T1000 (cell line): ENCODE measurements at regions not wholly inside any gene's neighbourhood (a gene's known extent, or its start where the extent isn't known, plus 50 kb on each side); places are given as distances from the start of the nearest gene placed in this dataset.

Experiments used
- DNase-seq: peaks from one replicate; lab custom pipeline; 2025; ENCODE audit warnings: mixed read lengths; lab: John Stamatoyannopoulos, UW

DNA sequence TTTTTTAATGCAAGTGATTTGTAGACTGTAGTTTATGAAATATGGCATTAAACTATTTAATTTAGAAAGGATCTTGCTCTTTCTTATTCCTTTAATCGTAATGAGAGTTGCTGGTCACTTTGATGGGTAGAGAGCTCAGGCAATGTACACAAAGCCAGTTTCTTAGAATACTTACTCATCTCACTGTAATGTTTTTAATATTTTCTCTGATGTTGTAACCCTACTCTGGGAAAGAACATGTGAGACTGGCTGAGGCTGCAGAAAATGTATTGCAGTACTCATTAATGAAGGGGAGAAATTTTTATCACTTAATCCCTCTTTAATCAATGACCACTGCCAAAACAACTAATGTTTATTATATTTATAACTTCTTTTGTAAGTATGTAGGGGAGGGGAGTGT, 479.4 kb upstream of the KCNMB2 start:
- no peak for DNase-seq

DNA sequence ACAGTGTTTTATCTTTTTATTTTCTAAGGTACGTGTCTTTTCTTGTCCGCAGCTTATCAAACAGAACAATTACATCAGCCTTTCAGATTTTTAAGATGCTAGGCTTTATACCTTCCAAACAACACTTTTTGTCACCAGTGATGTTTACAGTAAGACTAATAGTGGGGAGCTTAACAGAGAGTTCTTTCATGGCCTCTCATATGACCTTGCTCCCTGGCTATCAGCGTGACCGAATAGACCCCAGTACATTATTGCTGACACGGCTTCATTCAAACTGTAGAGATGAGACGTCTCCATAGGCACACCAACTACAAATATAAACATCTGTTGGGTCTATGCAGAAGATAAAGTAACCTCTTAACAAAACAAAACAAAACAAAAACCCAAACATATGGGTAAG, 477.6 kb upstream of the KCNMB2 start:
- no peak for DNase-seq

- no peak for DNase-seq
Observed at GRCh38 chr3:178059119-178059518, 477.1 kb upstream of the KCNMB2 start.

- no peak for DNase-seq
Observed at GRCh38 chr3:178059836-178060235, 476.4 kb upstream of the KCNMB2 start.

- no peak for DNase-seq
Observed at GRCh38 chr3:178060407-178060806, 475.8 kb upstream of the KCNMB2 start.

DNA sequence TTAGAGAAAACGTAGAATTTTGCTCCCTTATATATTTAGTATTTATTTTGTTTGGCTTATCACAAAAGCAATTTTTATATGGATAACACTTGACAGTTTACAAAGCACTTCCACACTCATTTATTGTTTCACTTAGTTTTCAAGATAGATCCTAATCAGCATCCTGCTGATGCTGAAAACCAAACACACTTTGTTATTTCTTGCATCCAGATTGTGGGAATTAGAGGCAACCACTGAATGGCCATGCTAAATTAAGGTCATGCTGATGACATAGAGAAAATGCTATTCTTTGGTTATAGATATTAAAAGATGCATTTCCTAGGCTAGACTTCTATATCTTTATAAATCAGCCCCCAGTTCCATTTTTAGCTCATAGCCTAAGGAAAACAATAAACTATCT, 474.1 kb upstream of the KCNMB2 start:
- DNase-seq, result no peak

- no peak for DNase-seq
Observed at GRCh38 chr3:178063461-178063860, 472.8 kb upstream of the KCNMB2 start.

GRCh38 chr3:178067721-178068120, 468.5 kb upstream of the KCNMB2 start:
- DNase-seq, result no peak

GRCh38 chr3:178072391-178073305, 463.6 kb upstream of the KCNMB2 start:
- no peak for DNase-seq

DNA sequence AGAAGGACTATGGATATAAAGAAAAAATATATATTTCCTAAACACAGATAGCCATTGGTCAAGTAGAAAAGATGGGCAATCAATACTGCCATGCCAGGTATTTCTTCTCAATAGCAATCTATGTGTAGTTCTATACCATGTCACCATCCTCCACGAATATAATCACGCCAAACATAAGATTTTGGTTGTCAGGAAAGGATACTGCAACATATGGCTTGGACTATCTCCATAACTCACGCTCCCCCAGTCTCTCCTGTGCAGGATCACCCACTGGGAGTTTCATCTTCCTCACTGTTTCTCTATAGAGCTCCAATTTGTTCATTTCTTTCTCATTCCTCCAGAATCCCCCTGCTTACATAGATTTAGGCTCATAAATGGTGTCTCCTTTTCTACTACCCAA, 462.9 kb upstream of the KCNMB2 start:
- DNase-seq, result no peak

DNA sequence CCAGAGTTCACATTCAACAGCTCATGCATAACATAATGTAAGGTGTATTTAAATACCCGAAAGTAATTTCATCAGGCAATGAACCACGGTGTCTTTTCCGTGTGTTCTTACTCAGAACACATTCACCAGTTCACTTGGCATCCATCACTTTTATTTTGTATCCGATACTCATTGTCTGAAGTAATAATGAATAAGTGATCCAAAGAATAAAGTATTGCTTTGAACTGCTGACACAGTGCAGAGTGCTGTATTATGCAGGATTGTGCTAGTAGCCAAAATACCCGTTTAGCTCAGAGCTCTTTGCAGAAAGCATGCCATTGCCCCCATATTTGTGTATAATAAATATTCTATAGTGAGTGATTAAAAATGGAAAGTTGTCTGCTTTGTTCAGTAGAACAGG, 460.9 kb upstream of the KCNMB2 start:
- no peak for DNase-seq

- no peak for DNase-seq
Observed at GRCh38 chr3:178078953-178079352, 457.3 kb upstream of the KCNMB2 start.

DNA sequence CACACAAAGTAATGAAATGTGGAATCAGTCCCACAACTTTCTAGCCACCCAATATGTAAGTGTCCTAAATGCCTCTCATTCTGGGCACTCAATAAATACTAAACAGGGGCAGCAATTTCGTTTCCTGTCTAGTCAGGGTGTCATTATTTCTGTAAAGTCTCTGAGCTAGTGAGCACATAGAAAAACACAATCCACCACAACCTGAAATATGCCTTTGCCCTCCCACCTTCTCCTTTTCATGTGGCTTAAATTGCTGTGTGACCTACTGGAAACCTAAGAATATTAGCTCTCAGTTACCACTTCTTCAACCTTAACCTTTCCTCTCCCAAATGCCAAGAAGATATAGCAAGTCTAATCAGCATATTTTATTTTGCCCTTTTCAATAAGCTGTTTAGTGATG, 456.3 kb upstream of the KCNMB2 start:
- no peak for DNase-seq

- DNase-seq, result no peak
Observed at GRCh38 chr3:178082326-178082906, 453.8 kb upstream of the KCNMB2 start.

DNA sequence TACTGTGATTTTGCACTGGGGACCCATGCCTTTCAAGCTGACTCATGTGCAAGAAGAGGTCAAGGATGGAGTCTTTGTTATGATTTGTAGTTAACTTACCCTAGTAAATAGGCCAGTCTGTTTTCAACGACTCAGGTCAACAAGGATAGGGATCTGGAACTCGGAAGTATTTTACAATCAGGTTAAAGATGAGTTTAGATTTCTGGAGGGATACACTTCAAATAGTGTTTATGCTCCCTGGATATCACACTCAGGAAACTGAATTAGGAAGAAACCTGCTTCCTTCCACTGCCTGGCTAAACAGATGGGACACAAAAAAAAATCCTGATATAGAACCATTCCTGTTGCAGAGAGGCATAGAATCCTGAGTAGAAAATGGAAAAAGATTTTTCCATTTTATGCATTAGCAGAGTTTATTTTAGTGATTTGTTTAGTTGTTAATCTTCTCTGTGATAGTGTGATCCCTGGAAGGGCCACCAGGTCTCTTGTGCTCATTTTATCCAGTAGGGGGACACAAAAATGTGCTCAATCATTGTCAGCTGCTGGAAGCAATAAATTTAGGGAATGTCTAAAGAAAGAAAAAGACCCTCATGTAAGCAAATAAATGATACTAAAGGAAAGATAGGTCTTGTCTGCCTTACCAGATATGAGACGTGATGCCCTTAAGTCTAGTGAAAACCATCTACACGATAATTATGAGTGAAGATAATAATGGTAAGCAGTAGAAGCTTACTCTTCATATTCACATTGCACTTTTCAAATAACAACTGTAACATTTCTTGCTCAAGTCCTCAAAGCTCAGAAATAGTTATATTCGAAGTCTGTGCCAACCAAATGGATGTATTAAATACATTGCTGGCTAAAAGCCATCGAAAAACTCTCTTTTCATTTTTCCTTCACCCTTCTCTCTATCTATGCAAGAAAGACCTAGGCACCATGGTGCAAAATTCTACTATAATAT, 452.1 kb upstream of the KCNMB2 start:
- DNase-seq, result no peak

GRCh38 chr3:178084938-178085816, 451.1 kb upstream of the KCNMB2 start:
- no peak for DNase-seq

DNA sequence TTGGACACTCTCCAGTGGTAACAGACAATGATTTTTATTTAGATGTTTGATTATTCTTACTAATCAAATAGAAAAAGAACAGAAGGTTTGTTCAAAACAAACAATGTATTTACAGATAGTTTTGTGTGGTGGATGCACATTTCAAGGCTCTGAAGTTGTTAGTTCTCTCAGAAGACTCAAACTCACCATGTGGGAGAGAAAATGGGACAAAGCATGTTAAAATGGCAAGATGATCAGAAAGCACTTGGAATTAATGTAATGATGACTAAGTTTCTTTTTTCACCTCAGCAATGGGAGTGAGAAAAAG, 450.5 kb upstream of the KCNMB2 start:
- no peak for DNase-seq

- no peak for DNase-seq
Observed at GRCh38 chr3:178086144-178086825, 450.0 kb upstream of the KCNMB2 start.

- DNase-seq, result no peak
Observed at GRCh38 chr3:178087376-178087775, 448.9 kb upstream of the KCNMB2 start.

GRCh38 chr3:178088963-178089362, 447.3 kb upstream of the KCNMB2 start:
- no peak for DNase-seq

- no peak for DNase-seq
Observed at GRCh38 chr3:178090899-178091298, 445.3 kb upstream of the KCNMB2 start.
